IMR-90 (cell line): ENCODE measurements at regions not wholly inside any gene's neighbourhood (a gene's known extent, or its start where the extent isn't known, plus 50 kb on each side); places are given as distances from the start of the nearest gene placed in this dataset.

Experiments used
- ATAC-seq: fragments of 200-7000 bp; cut with Tn5 transposase; 2 replicates; pipeline ENCODE4 v1.9.1; 2020; ENCODE audit warnings: low read depth, mild to moderate bottlenecking, moderate library complexity
- BruUV-seq: library from RNA; stranded (reverse); fragments of 400-500 nt; replicated peaks from 2 replicates; lab custom pipeline; 2021; lab: Mats Ljungman, UMichigan
- CTCF ChIA-PET: fragments of 300-600 bp; formaldehyde crosslinking; extraction: SDS; loops from one replicate; lab custom pipeline; 2021; ENCODE audit warnings: antibody characterized with exemption; lab: Yijun Ruan, JAX
- POLR2A ChIA-PET: fragments of 300-600 bp; sonication (Branson Sonifier 250); formaldehyde crosslinking; loops from one replicate; lab custom pipeline; 2022; ENCODE audit warnings: antibody characterized with exemption; ENCODE audit not compliant: unreplicated experiment; lab: Charles Lee
- DNase-seq: peaks from one replicate; pipeline ENCODE4 v3.0.0; 2013
- H2AFZ ChIP-seq: replicated peaks from 2 replicates; pipeline ENCODE3; 2013; ENCODE audit warnings: low read length, mild to moderate bottlenecking; ENCODE audit not compliant: poor library complexity
- H2AK5ac ChIP-seq: 2 replicates; pipeline ENCODE4 v1.6.1; 2013; ENCODE audit warnings: low read depth, low read length, inconsistent platforms
- H2AK9ac ChIP-seq: replicated peaks from 2 replicates; pipeline ENCODE3; 2013; ENCODE audit warnings: mild to moderate bottlenecking, low read depth, low read length, moderate library complexity; ENCODE audit not compliant: poor library complexity
- H2BK120ac ChIP-seq: 2 replicates; pipeline ENCODE4 v1.6.1; 2013; ENCODE audit warnings: low read depth, low read length, inconsistent platforms
- H2BK15ac ChIP-seq: 3 replicates; pipeline ENCODE4 v1.6.1; 2013; ENCODE audit warnings: low read depth, low read length, inconsistent platforms
- H2BK20ac ChIP-seq: 2 replicates; pipeline ENCODE4 v1.6.1; 2013; ENCODE audit warnings: low read depth, mild to moderate bottlenecking, inconsistent platforms, low read length, moderate library complexity
- H2BK5ac ChIP-seq: 2 replicates; pipeline ENCODE4 v1.6.1; 2013; ENCODE audit warnings: mild to moderate bottlenecking, low read depth, low read length, inconsistent platforms; ENCODE audit not compliant: poor library complexity, severe bottlenecking
- H3K14ac ChIP-seq: replicated peaks from 2 replicates; pipeline ENCODE4 v1.6.1; 2013; ENCODE audit warnings: low read depth, low read length, inconsistent platforms
- H3K18ac ChIP-seq: 2 replicates; pipeline ENCODE4 v1.6.1; 2013; ENCODE audit warnings: low read depth, low read length, control low read depth
- H3K23ac ChIP-seq: 2 replicates; pipeline ENCODE4 v1.6.1; 2013; ENCODE audit warnings: low read depth, low read length, inconsistent platforms
- H3K27ac ChIP-seq: 2 replicates; pipeline ENCODE4 v1.5.1; 2013; ENCODE audit warnings: mild to moderate bottlenecking, control low read depth, low read length; ENCODE audit not compliant: insufficient read depth
- H3K27me3 ChIP-seq: 2 replicates; pipeline ENCODE4 v1.6.1; 2013; ENCODE audit warnings: low read length; ENCODE audit not compliant: control insufficient read depth, insufficient read depth
- H3K36me3 ChIP-seq: 2 replicates; pipeline ENCODE4 v1.6.1; 2013; ENCODE audit warnings: low read length, mixed read lengths; ENCODE audit not compliant: control insufficient read depth, insufficient read depth
- H3K4ac ChIP-seq: 2 replicates; pipeline ENCODE4 v1.6.1; 2013; ENCODE audit warnings: low read depth, low read length, inconsistent platforms
- H3K4me1 ChIP-seq: 2 replicates; pipeline ENCODE4 v1.6.1; 2013; ENCODE audit warnings: low read length, mixed read lengths; ENCODE audit not compliant: control insufficient read depth, insufficient read depth
- H3K4me2 ChIP-seq: 2 replicates; pipeline ENCODE4 v1.6.1; 2013; ENCODE audit warnings: low read depth, mild to moderate bottlenecking, control low read depth, low read length, moderate library complexity
- H3K4me3 ChIP-seq: 2 replicates; pipeline ENCODE4 v1.5.1; 2013; ENCODE audit warnings: low read depth, mild to moderate bottlenecking, control low read depth, low read length, moderate library complexity; ENCODE audit not compliant: insufficient read depth
- H3K56ac ChIP-seq: 2 replicates; pipeline ENCODE4 v1.6.1; 2013; ENCODE audit warnings: low read length, inconsistent platforms; ENCODE audit not compliant: insufficient read depth; ENCODE audit errors: extremely low read depth
- H3K79me1 ChIP-seq, 2 experiments: 2 replicates each; pipeline ENCODE4 v1.6.1; 2013; ENCODE audit warnings: low read length in 2 of 2, inconsistent platforms in 1 of 2, low read depth in 1 of 2
- H3K9ac ChIP-seq: 2 replicates; pipeline ENCODE4 v1.6.1; 2013; ENCODE audit warnings: low read depth, low read length, control low read depth
- H3K9me1 ChIP-seq: 2 replicates; pipeline ENCODE4 v1.6.1; 2013; ENCODE audit warnings: low read length, inconsistent platforms; ENCODE audit not compliant: insufficient read depth
- H3K9me3 ChIP-seq: 2 replicates; pipeline ENCODE4 v1.6.1; 2013; ENCODE audit warnings: low read length; ENCODE audit not compliant: control insufficient read depth, insufficient read depth
- H4K20me1 ChIP-seq: 2 replicates; pipeline ENCODE4 v1.6.1; 2013; ENCODE audit warnings: low read length, inconsistent platforms; ENCODE audit not compliant: insufficient read depth
- H4K5ac ChIP-seq: 2 replicates; pipeline ENCODE4 v1.6.1; 2013; ENCODE audit warnings: mild to moderate bottlenecking, low read depth, low read length, control low read depth
- H4K8ac ChIP-seq, 2 experiments: 2 replicates each; pipeline ENCODE4 v1.6.1; 2013; ENCODE audit warnings: low read depth in 2 of 2, low read length in 2 of 2, control low read depth in 1 of 2, inconsistent platforms in 1 of 2
- H4K91ac ChIP-seq: 2 replicates; pipeline ENCODE4 v1.6.1; 2013; ENCODE audit warnings: low read depth, low read length, inconsistent platforms; ENCODE audit not compliant: insufficient read depth
- BHLHE40 ChIP-seq: fragments of 150-350 bp; IDR thresholded peaks from 2 replicates; pipeline ENCODE4 v1.6.1; 2016; ENCODE audit warnings: mild to moderate bottlenecking, low read depth, low read length
- CEBPB ChIP-seq: IDR thresholded peaks from 2 replicates; pipeline ENCODE4 v1.6.1; 2012; ENCODE audit warnings: low read depth, low read length, improper control_type of control experiment
- FOS ChIP-seq: fragments of 150-350 bp; IDR thresholded peaks from 2 replicates; pipeline ENCODE4 v1.6.1; 2016; ENCODE audit warnings: low read depth, low read length
- MAZ ChIP-seq: IDR thresholded peaks from 2 replicates; pipeline ENCODE4 v1.6.1; 2012; ENCODE audit warnings: low read depth, mild to moderate bottlenecking, low read length, improper control_type of control experiment, moderate library complexity, borderline replicate concordance
- NFE2L2 ChIP-seq: fragments of 150-350 bp; IDR thresholded peaks from 2 replicates; pipeline ENCODE4 v1.6.1; 2016; ENCODE audit warnings: low read depth, mild to moderate bottlenecking, low read length
- POLR2A ChIP-seq: IDR thresholded peaks from 2 replicates; pipeline ENCODE4 v1.6.1; 2012; ENCODE audit warnings: mild to moderate bottlenecking, low read depth, low read length
- RCOR1 ChIP-seq: IDR thresholded peaks from 2 replicates; pipeline ENCODE4 v1.6.1; 2012; ENCODE audit warnings: mild to moderate bottlenecking, low read length, improper control_type of control experiment; ENCODE audit not compliant: insufficient replicate concordance
- SMC3 ChIP-seq: fragments of 150-350 bp; IDR thresholded peaks from 2 replicates; pipeline ENCODE4 v1.6.1; 2016; ENCODE audit warnings: low read depth, mild to moderate bottlenecking, antibody characterized with exemption, low read length, moderate library complexity
- WGBS, 2 experiments: methylation state at CpG; one replicate each; pipeline versions ENCODE4 v1.1.5 to v1.1.7; 2013; ENCODE audit warnings: missing lambda C conversion rate in 2 of 2; ENCODE audit not compliant: insufficient read length in 1 of 2; ENCODE audit errors: extremely low coverage in 2 of 2; 5-methylcytosine and 5-hydroxymethylcytosine counted together
- dilution Hi-C: fragments of 300-500 bp; cut with HindIII; formaldehyde crosslinking; loops from one replicate; pipeline ENCODE4 v1.14.3; 2018; ENCODE audit warnings: low sequenced_read_pairs; ENCODE audit not compliant: unreplicated experiment
- in situ Hi-C: fragments of 300-500 bp; cut with MboI; formaldehyde crosslinking; loops from 3 replicates; pipeline ENCODE4 v1.14.3; 2019; ENCODE audit warnings: low sequenced_read_pairs, inconsistent platforms, mixed read lengths
- intact Hi-C: fragments of 100-400 bp; cut with micrococcal nuclease; formaldehyde crosslinking; loops from 2 replicates; pipeline ENCODE4 v1.10.0; 2022
- TF ChIP-seq, protein P1 (sequence below): conservative IDR thresholded peaks from 2 replicates; pipeline ENCODE4 v1.5.1; 2012; ENCODE audit warnings: mild to moderate bottlenecking, low read depth, low read length, improper control_type of control experiment
- TF ChIP-seq, protein P2 (sequence below): fragments of 150-350 bp; IDR thresholded peaks from 2 replicates; pipeline ENCODE4 v1.6.1; 2017; ENCODE audit warnings: mild to moderate bottlenecking, antibody characterized with exemption, low read length, low read depth

DNA sequence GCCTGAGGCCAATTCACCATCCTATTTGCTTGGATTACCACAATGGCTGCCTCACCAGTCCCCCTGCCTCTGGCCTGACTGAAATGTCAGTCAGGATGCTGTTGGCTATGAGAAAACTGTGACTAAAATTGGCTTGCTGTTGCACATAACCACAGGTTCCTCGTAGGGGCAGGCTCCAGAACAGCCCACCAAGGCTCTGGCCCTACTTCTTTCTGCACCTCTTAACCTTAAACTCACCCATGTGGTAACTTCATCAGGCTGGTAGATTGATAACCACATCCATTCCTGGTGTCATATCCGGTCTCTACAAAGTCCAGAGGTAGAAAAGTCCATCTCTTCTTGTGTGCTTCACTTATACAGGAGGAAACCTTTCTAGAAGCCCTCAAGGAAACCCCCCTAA is 172.4 kb upstream of the PLXNC1 start:
- DNase-seq (no peak), ATAC-seq (no peak)
- H3K18ac ChIP-seq, result no peak overlapping the region
- WGBS, 2 experiments, result 80% methylated on average over 1 of the region's 2 CpGs; no CpG with 5 or more reads in 1 of the 2 experiments
- dilution Hi-C loops, result no loop called here
- H3K4ac ChIP-seq, result 0 out of 2 replicates have a peak overlapping the region, but pooled peaks have one; percentile 8
- in situ Hi-C loops, result no loop called here
- H2AFZ ChIP-seq, result peak overlapping the region; percentile 28
- no peaks in the 10 kb centered on the region for H3K27me3 ChIP-seq
- no peak overlapping the region for H4K5ac ChIP-seq
- H3K27ac ChIP-seq, result no peak overlapping the region
- BruUV-seq, result no TSS peak
- no peak overlapping the region for H3K14ac ChIP-seq
- no peak overlapping the region for H3K4me3 ChIP-seq
- no peak overlapping the region for H3K4me2 ChIP-seq
- no peak overlapping the region for H4K8ac ChIP-seq
- TF ChIP-seq SMC3 (no peak), FOS (no peak), RCOR1 (no peak), CEBPB (no peak), BHLHE40 (no peak), MAZ (no peak), NFE2L2 (no peak), POLR2A (no peak)
- TF ChIP-seq, protein P1, sequence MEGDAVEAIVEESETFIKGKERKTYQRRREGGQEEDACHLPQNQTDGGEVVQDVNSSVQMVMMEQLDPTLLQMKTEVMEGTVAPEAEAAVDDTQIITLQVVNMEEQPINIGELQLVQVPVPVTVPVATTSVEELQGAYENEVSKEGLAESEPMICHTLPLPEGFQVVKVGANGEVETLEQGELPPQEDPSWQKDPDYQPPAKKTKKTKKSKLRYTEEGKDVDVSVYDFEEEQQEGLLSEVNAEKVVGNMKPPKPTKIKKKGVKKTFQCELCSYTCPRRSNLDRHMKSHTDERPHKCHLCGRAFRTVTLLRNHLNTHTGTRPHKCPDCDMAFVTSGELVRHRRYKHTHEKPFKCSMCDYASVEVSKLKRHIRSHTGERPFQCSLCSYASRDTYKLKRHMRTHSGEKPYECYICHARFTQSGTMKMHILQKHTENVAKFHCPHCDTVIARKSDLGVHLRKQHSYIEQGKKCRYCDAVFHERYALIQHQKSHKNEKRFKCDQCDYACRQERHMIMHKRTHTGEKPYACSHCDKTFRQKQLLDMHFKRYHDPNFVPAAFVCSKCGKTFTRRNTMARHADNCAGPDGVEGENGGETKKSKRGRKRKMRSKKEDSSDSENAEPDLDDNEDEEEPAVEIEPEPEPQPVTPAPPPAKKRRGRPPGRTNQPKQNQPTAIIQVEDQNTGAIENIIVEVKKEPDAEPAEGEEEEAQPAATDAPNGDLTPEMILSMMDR, result no peak
- TF ChIP-seq, protein P2, sequence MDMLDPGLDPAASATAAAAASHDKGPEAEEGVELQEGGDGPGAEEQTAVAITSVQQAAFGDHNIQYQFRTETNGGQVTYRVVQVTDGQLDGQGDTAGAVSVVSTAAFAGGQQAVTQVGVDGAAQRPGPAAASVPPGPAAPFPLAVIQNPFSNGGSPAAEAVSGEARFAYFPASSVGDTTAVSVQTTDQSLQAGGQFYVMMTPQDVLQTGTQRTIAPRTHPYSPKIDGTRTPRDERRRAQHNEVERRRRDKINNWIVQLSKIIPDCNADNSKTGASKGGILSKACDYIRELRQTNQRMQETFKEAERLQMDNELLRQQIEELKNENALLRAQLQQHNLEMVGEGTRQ, result no peak
- H3K9me3 ChIP-seq, result peaks cover 2% of the 10 kb centered on the region; the same call in 1 of the 2 replicates
- no peaks in the 10 kb centered on the region for H3K36me3 ChIP-seq
- no peaks in the 10 kb centered on the region for H3K9me1 ChIP-seq
- no peaks in the 10 kb centered on the region for H3K79me1 ChIP-seq
- H3K23ac ChIP-seq, result no peak overlapping the region
- no peak overlapping the region for H3K56ac ChIP-seq
- intact Hi-C loops, result loop anchor here (5.0 kb wide), 1 partner anchor 209 kb away; no protein-coding TSS in a partner anchor
- no peak overlapping the region for H4K91ac ChIP-seq
- H2BK20ac ChIP-seq, result no peak overlapping the region
- POLR2A ChIA-PET, result no interaction called here
- no peak overlapping the region for H2AK5ac ChIP-seq
- no peak overlapping the region for H2AK9ac ChIP-seq
- no peak overlapping the region for H3K9ac ChIP-seq
- no peak overlapping the region for H2BK15ac ChIP-seq
- peaks cover 10% of the 10 kb centered on the region; the same call in 1 of the 2 replicates for H3K4me1 ChIP-seq
- CTCF ChIA-PET, result no interaction called here
- no peaks in the 10 kb centered on the region for H4K20me1 ChIP-seq
- no peak overlapping the region for H2BK5ac ChIP-seq
- no peak overlapping the region for H2BK120ac ChIP-seq
